ENCODE measurements at regions not wholly inside any gene's neighbourhood (a gene's known extent, or its start where the extent isn't known, plus 50 kb on each side); places are given as distances from the start of the nearest gene placed in this dataset.

- H3K9me3 ChIP-seq = no peaks in the 10 kb centered on the region
- intact Hi-C loops (cut with micrococcal nuclease; ENCODE audit: unreplicated experiment) = no loop called here
- Mint-ChIP-seq H3K4me1 (ENCODE audit: low read depth, unreplicated experiment) (no peaks in the 10 kb centered on the region), H3K9me3 (ENCODE audit: unreplicated experiment) (no peaks in the 10 kb centered on the region), H3K27me3 (ENCODE audit: insufficient read depth, unreplicated experiment) (no peaks in the 10 kb centered on the region), H3K27ac (ENCODE audit: unreplicated experiment) (no peak overlapping the region), H3K4me3 (ENCODE audit: unreplicated experiment) (no peak overlapping the region), H3K36me3 (ENCODE audit: insufficient read depth, unreplicated experiment) (no peaks in the 10 kb centered on the region)
- ChIA-PET CTCF (no interaction called here), POLR2A (no interaction called here)
- BruUV-seq (replicated peaks) = no TSS peak
- TF ChIP-seq CTCF (IDR thresholded peaks at IDR 0.05; ENCODE audit: insufficient read depth in 1 of 2, low read depth in 1 of 2, low read length in 1 of 2, severe bottlenecking in 1 of 2, unreplicated experiment in 1 of 2) = no peak
- H3K4me3 ChIP-seq (ENCODE audit: low read depth, low read length) = no peak overlapping the region
- no peaks in the 10 kb centered on the region for H3K27me3 ChIP-seq (replicated peaks; ENCODE audit: control insufficient read depth, insufficient read depth, low read length)
- DNase-seq = no peak
- no peaks in the 10 kb centered on the region for H3K4me1 ChIP-seq
- no peaks in the 10 kb centered on the region for H3K36me3 ChIP-seq (ENCODE audit: control insufficient read depth, insufficient read depth, low read length)
These were observed 1975.1 kb upstream of the AGA start for GRCh38 chr4:179417357-179417756.

GRCh38 chr4:179437962-179438361 lies 1995.7 kb upstream of the AGA start:
- Histone ChIP-seq H3K4me3 (ENCODE audit: low read depth, low read length) (no peak overlapping the region), H3K4me1 (no peaks in the 10 kb centered on the region), H3K9me3 (no peaks in the 10 kb centered on the region), H3K36me3 (ENCODE audit: control insufficient read depth, insufficient read depth, low read length) (no peaks in the 10 kb centered on the region), H3K27me3 (replicated peaks; ENCODE audit: control insufficient read depth, insufficient read depth, low read length) (no peaks in the 10 kb centered on the region)
- no TSS peak for BruUV-seq (replicated peaks)
- no peak for TF ChIP-seq CTCF (IDR thresholded peaks at IDR 0.05; ENCODE audit: insufficient read depth in 1 of 2, low read depth in 1 of 2, low read length in 1 of 2, severe bottlenecking in 1 of 2, unreplicated experiment in 1 of 2)
- Mint-ChIP-seq H3K4me3 (ENCODE audit: unreplicated experiment) (no peak overlapping the region), H3K9me3 (ENCODE audit: unreplicated experiment) (no peaks in the 10 kb centered on the region), H3K36me3 (ENCODE audit: insufficient read depth, unreplicated experiment) (no peaks in the 10 kb centered on the region), H3K27ac (ENCODE audit: unreplicated experiment) (no peak overlapping the region), H3K27me3 (ENCODE audit: insufficient read depth, unreplicated experiment) (no peaks in the 10 kb centered on the region), H3K4me1 (ENCODE audit: low read depth, unreplicated experiment) (no peaks in the 10 kb centered on the region)
- CTCF ChIA-PET = no interaction called here
- intact Hi-C loops (cut with micrococcal nuclease; ENCODE audit: unreplicated experiment) = no loop called here
- POLR2A ChIA-PET = no interaction called here
- no peak for DNase-seq

GRCh38 chr4:179441596-179441995 lies 1999.4 kb upstream of the AGA start:
- Mint-ChIP-seq H3K27me3 (ENCODE audit: insufficient read depth, unreplicated experiment) (no peaks in the 10 kb centered on the region), H3K4me3 (ENCODE audit: unreplicated experiment) (no peak overlapping the region), H3K4me1 (ENCODE audit: low read depth, unreplicated experiment) (no peaks in the 10 kb centered on the region), H3K36me3 (ENCODE audit: insufficient read depth, unreplicated experiment) (no peaks in the 10 kb centered on the region), H3K27ac (ENCODE audit: unreplicated experiment) (no peak overlapping the region), H3K9me3 (ENCODE audit: unreplicated experiment) (no peaks in the 10 kb centered on the region)
- POLR2A ChIA-PET = no interaction called here
- no peak overlapping the region for H3K4me3 ChIP-seq (ENCODE audit: low read depth, low read length)
- no peaks in the 10 kb centered on the region for H3K36me3 ChIP-seq (ENCODE audit: control insufficient read depth, insufficient read depth, low read length)
- BruUV-seq (replicated peaks) = no TSS peak
- CTCF ChIA-PET = no interaction called here
- H3K4me1 ChIP-seq = no peaks in the 10 kb centered on the region
- no peaks in the 10 kb centered on the region for H3K9me3 ChIP-seq
- intact Hi-C loops (cut with micrococcal nuclease; ENCODE audit: unreplicated experiment) = no loop called here
- no peak for TF ChIP-seq CTCF (IDR thresholded peaks at IDR 0.05; ENCODE audit: insufficient read depth in 1 of 2, low read depth in 1 of 2, low read length in 1 of 2, severe bottlenecking in 1 of 2, unreplicated experiment in 1 of 2)
- DNase-seq = no peak
- no peaks in the 10 kb centered on the region for H3K27me3 ChIP-seq (replicated peaks; ENCODE audit: control insufficient read depth, insufficient read depth, low read length)

All from Caco-2 (cell line).